ENCODE measurements at regions not wholly inside any gene's neighbourhood (a gene's known extent, or its start where the extent isn't known, plus 50 kb on each side); places are given as distances from the start of the nearest gene placed in this dataset.

GRCh38 chr9:134989206-134990065 is 71.7 kb upstream of the FCN1 start:
- ChIA-PET POLR2A (no interaction called here), CTCF (no interaction called here)
- TF ChIP-seq, protein P1, sequence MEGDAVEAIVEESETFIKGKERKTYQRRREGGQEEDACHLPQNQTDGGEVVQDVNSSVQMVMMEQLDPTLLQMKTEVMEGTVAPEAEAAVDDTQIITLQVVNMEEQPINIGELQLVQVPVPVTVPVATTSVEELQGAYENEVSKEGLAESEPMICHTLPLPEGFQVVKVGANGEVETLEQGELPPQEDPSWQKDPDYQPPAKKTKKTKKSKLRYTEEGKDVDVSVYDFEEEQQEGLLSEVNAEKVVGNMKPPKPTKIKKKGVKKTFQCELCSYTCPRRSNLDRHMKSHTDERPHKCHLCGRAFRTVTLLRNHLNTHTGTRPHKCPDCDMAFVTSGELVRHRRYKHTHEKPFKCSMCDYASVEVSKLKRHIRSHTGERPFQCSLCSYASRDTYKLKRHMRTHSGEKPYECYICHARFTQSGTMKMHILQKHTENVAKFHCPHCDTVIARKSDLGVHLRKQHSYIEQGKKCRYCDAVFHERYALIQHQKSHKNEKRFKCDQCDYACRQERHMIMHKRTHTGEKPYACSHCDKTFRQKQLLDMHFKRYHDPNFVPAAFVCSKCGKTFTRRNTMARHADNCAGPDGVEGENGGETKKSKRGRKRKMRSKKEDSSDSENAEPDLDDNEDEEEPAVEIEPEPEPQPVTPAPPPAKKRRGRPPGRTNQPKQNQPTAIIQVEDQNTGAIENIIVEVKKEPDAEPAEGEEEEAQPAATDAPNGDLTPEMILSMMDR (IDR thresholded peaks at IDR 0.05; ENCODE audit: insufficient read depth, low read length, missing control alignments): no peak
- no peak for DNase-seq (ENCODE audit: low read depth, low spot score)
- H3K4me3 ChIP-seq (ENCODE audit: low read depth, low read length): no peak overlapping the region

GRCh38 chr9:134991808-134992754 is 74.4 kb upstream of the FCN1 start:
- H3K4me3 ChIP-seq (ENCODE audit: low read depth, low read length): no peak overlapping the region
- ChIA-PET CTCF (no interaction called here), POLR2A (no interaction called here)
- TF ChIP-seq, protein P1 (IDR thresholded peaks at IDR 0.05; ENCODE audit: insufficient read depth, low read length, missing control alignments): no peak
- no peak for DNase-seq (ENCODE audit: low read depth, low spot score)

- ChIA-PET POLR2A (no interaction called here), CTCF (no interaction called here)
- no peak for DNase-seq (ENCODE audit: low read depth, low spot score)
- H3K4me3 ChIP-seq (ENCODE audit: low read depth, low read length): no peak overlapping the region
- TF ChIP-seq, protein P1 (IDR thresholded peaks at IDR 0.05; ENCODE audit: insufficient read depth, low read length, missing control alignments): no peak
Measured at GRCh38 chr9:134992755-134993124, 75.0 kb upstream of the FCN1 start.

DNA sequence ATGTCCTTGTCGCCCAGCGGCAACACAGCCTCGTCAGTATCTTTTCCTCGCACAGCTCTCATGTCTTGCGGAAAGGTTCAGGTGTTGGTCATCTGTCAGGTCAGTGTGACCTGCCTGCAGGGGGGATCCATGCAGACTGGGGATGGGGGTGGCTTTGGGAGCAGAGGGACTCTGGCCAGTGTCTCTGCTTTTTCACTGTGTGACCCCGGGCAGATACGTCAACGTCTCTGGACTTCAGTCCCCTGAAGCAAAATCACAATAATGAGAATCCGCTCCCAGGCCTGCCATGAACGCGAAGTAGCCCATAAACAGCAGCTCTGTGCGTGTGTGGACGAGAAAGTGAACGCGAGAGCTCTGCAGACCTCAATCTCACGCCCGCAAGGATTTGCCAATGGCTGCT is 75.7 kb upstream of the FCN1 start:
- CTCF ChIA-PET: no interaction called here
- TF ChIP-seq, protein P1 (IDR thresholded peaks at IDR 0.05; ENCODE audit: insufficient read depth, low read length, missing control alignments): no peak
- POLR2A ChIA-PET: no interaction called here
- DNase-seq (ENCODE audit: low read depth, low spot score): no peak
- H3K4me3 ChIP-seq (ENCODE audit: low read depth, low read length): no peak overlapping the region

DNA sequence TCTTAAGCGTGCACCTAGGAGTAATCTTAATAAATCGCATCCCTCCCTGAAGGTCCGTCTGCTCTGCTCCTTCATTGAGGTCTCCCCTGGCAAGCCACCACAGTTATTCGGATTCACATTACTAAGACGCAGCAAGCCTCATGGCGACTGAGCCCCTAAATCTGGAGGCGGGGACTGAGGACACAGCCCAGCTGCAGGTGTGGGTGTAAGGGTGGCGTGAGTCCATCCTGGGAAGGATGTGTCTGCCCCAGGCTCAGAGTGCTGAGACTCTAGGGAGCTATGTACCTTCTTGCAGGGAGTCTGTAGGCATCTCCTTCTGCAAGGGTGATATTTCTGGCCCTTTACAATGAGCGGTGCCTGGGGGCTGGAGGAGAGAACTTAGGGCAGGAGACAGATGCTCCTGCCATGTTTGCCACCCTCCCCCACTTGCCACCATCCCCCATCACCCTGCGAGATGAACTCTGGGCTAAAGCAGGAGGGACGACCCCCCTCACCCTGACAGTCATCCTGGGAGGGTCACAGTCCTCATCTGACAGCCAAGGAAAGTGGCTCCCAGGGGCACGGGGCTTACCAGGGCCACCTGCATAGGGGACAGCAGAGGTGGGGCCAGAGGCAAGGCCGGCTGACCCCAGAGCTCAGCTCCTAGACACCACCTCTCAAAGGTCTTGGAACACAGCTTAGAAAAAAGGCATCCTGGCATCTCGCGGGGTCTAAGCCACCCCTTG is 76.4 kb upstream of the FCN1 start:
- TF ChIP-seq, protein P1 (IDR thresholded peaks at IDR 0.05; ENCODE audit: insufficient read depth, low read length, missing control alignments): no peak
- POLR2A ChIA-PET: no interaction called here
- no peak for DNase-seq (ENCODE audit: low read depth, low spot score)
- CTCF ChIA-PET: no interaction called here
- no peak overlapping the region for H3K4me3 ChIP-seq (ENCODE audit: low read depth, low read length)
